ENCODE measurements at regions not wholly inside any gene's neighbourhood (a gene's known extent, or its start where the extent isn't known, plus 50 kb on each side); places are given as distances from the start of the nearest gene placed in this dataset.

DNA sequence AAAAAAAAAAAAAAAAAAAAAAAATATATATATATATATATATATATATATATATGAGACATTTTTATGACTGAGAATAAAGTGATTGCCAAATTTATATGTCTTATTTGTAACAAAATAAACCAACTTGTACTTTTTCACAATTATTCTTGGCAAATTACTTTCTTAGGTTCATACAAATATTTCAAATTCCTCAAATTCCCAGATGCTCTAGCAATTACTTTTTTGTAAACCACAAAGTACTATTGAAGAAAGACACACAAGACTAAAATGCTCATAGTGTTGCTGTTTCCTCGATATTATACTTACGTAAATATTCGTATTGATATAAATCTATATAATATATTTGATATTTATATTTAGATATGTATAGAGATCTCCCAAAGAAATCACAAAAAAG lies 390.0 kb downstream of the FAT4 start:
- no peak for DNase-seq

DNA sequence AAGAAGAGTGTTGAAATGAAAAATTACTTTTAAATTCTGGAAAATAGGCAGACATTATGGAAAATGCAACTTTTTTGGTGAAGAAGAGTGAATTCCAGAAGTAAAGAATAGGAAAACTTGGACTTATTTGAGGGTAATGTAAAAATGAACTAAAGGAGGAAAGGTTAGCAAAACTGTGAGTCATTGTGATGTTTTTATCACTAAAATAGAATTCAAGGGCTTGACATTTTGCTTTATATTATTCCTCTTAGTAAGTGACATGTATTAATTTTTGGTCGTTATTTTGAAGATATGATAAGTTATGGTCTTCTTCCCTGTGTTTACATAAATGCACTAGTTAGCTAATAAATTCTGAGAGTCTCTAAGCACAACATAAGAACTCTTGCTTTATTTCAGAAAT lies 390.9 kb downstream of the FAT4 start:
- DNase-seq = no peak

DNA sequence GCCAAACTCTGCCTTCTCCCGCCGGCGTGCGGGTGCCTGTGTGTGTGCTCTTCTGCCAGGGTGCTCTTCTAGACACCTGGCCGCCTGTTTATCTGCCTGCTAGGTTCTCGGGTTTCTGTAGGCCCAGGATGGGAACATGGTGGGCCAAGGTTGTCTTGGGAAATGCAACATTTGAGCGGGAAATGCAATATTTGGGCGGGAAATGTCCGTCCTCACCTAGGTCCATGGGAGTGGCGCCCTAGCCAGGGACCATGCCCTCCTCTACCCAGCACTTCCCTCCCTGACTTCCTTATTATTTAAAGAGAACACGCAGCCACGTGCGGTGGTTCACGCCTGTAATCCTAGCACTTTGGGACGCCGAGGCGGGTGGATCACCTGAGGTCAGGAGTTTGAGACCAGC lies 392.6 kb downstream of the FAT4 start:
- DNase-seq = no peak

DNA sequence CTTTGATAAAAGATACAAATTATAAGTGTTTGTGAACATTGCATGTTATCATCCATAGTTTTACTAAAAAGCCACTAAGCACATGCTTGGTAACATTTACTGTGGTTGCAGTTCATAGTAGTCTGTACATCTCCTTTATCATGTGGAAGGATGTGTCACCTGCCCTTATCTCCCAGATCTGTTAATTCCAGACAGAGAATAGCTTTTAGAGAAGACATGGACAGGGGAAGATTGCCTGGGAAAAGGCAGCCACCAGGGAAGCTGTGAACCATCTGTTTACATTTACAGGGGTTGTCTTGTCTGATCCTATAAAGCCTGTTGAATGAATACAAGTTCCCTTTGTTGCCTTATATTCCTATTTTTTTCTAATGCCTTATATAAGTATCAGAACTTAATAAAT lies 396.0 kb downstream of the FAT4 start:
- DNase-seq = no peak

DNA sequence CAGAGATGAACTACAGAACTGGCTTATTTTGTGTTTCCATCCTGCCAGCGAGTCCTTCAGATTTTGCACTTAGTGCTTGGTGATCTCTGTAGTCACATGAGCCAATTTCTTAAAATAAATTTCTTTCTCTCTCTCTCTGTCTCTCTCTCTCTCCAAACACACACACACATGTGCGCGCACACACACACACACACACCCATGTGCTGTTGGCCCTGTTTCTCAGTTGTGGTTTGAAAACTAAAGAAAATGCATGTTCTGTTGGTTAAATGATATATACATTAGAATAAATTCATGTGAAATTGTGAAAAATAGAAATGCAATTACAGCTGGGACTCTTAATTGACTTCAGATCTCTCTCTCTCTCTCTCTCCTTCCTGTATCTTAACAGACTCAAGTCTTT lies 399.3 kb downstream of the FAT4 start:
- no peak for DNase-seq

DNA sequence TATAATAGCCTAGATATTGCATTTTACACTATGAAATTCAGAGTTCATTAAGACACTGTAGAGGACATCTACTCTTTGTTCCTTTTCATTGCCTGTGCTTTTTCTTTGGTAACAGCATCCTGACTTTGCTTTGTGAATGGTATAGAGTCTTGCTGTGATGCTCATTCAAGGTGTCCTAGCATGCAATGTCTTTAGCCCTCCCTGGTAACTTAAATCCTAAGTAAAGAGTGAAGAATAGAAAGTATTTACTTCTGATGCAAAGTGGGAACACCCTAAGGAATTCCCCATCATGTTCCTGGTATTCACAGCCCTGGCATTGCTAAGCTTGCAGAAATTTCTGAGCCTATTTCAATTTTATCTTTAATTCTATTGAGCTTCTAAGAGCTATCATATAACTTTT lies 400.1 kb downstream of the FAT4 start:
- DNase-seq = no peak

DNA sequence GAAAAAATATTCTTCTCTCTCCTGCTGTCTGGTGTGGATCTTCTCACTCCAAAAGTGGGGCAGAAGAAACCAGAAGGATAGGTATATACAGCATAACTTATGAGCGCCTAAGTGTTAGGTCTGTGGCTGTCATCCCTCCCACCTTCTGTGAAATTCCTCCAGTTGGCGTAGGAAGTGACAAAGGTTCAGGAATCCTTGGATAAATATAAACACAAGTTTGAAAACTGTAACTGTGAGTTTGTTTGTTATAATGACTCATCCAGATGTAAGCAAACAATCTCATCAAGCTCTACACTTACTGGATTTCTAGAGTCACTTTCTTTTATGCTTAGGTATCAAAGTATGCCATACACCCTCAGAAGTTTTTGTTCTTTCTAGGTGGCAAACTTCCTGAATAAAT lies 405.2 kb downstream of the FAT4 start:
- no peak for DNase-seq

DNA sequence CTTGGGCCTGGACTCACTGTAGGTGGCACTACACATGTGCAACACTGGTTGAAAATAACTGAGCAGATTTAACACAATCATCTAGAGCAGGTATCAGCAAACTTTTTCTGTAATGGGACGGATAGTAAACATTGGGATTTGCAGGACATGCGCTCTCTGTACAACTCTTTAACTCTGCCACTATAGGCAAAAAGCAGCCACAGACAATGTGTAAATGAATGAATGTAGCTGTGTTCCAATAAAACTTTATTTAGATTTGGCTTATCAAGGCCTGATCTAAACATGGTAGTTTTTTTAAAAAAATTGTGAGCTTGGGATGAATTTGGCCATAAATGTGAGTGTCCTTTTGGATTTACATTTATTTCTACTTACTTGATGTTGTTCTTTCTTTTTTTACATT lies 407.3 kb downstream of the FAT4 start:
- DNase-seq = no peak

DNA sequence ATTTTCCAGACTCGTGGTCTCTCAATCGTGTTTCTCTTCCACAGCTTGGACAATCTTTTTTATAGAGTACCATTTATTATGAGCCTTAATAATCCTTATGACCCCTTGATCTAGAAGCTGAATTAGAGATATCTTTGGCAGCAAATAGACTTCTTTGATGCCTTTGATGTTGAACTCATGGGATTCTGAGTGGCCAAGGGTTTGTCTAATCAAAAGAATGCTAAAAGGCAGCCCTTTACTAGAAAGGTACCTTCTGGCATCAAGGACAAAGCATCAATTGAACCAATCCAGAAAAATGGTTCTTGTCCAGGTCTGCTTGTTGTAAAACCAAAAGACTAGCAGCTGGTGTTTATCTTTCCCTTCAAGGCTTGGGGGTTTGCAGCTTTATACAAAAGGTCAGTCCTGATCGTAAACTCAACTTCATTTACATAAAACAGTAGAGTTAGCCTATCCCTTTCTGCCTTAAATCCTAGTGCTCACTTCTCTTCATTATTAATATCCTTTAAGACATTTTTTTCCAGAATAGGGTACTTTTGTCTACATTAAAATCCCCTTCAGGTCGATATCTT lies 411.3 kb downstream of the FAT4 start:
- no peak for DNase-seq

DNA sequence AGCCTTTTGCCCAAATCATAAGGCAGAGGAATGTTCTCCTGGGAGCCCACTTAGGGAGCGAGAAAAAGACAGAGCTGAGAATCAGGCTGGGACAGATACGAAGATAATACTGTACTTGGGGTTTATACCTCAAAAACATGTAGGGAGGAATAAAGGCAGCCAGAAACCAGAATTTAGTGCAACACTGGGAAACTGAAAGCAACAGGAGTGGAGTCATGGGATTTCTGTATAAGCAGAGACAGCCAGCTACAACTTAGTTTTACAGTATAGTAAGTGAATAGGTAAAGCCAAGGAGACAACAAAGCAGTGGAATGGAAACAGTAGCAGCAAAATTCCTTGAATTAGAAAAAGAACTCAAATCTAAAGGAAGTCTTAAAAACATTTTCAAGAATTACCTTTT lies 413.2 kb downstream of the FAT4 start:
- no peak for DNase-seq

DNA sequence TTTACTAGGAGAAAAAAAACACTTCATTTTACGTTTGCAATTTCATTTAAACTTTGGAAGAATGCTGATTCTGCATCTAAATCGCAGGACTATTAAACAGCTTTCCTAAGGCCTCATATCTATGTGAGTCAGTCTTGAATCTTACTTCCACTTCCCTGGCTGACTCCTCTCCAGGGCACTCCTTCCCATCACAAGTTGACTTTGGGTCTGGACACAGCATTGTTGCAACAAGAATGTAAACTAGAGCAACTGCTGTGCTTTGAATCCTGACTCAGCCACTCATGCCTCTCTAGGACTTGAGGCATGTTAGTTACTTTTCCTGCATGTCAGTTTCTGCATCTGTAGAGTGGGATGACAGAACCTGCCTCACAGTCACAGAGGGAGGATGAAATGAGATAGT lies 413.8 kb downstream of the FAT4 start:
- no peak for DNase-seq

DNA sequence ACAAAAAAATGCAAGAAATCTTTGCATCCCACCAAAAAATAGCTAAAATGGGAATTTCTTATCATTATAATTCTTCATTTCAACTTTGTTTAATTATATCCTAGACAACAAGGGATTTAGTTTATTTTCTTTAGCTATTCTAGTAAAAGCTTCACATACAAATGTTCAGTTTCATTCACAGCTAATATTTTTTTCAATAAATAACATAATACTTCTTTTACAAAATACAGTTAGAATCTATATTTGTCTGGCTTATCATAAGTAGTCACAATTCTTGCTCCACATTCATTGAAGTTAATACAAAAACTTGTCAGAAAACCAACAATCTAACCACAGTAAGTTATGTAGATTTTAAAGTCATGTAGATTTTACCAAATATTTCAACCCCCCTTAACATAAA lies 414.4 kb downstream of the FAT4 start:
- DNase-seq = no peak

DNA sequence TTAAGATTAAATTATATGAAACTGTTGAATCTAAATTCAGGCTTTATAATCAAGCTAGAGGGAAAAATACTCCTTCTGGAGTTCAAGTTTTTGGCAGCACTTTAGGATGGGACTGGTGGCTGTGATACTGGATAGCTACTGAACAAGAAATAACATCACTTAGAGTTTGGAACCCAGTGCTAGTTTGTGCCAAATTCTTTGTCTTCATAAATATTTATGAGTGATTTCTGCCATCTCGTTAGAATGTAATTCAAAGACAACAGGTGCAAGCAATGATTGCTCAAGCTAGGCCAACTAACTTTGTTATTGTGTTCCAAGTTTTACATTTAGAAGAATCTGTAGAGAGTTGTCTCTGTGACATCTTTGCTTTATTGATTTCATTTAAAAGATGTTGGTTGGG lies 417.9 kb downstream of the FAT4 start:
- no peak for DNase-seq

DNA sequence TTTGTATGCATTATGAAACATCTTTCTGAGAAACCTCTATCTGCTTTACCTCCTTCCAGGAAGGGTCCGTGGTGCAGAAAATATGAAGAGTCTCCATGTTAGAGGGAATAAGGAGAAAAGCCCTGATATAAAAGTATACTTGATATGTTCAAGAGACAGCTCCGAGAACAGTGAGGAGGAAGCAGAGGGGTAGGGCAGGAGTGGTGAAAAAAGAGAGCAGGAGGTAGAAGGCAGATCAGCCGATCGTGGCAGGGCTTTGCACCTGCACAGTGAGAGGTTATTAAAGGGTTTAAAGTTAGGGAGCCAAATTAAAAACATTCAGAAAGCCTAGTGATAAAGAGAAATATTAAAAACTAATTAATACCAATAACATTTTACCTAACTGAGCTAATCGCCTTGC lies 419.7 kb downstream of the FAT4 start:
- no peak for DNase-seq

DNA sequence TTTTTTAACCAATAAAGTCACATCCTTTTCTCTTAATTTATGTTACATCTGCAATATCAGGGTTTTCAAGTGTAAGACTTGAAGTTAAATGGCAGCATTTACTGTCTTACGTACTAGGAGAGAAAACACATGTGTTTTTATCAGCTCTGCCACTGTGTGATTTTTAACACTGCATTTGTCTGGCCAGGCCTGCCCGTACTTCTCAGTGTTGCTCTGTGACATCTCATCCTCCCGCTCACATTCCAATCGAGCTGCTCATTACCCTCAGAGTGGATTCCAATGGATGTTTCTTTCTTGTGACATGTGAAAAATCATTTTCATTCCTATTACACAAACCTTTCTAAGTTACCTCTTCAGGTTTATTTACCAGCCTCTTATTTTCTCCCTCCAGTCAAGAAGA lies 420.3 kb downstream of the FAT4 start:
- no peak for DNase-seq

DNA sequence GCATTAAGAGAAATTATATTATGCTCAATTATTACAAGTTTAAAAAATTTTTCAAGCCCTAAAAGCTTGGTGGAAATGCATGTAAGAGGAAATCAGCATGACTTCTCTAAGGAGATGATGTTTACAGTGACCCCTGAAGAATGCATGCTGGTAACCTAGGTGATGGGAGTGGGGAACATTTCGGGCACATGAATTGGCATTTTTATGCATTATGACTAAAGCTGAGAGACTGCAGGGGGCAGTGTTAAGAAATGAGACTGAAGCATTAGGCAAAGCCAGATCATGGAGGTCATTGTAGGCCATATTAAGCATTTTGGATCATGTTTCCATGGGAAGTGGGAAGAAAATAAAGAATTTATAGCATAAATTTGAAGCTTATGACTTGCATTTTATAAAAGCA lies 421.3 kb downstream of the FAT4 start:
- no peak for DNase-seq

DNA sequence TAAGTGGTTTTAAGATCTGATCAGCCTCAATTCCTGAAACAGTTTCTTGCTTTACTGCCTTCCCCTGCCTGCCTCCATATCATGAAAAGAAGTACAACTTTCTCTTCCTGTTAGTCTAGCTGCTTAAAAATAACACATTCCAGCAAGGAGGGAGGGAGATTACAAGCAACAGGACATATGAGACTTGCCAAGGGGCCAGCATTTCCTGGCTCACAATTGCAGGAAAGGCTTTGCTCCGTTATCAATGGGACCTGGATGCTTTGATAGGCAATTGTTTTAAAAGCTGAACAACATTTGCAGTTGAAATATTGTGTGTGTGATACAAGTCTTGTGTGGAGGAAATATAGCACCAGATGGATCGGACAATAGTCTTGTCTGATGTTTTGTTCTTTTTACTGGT lies 425.0 kb downstream of the FAT4 start:
- no peak for DNase-seq

DNA sequence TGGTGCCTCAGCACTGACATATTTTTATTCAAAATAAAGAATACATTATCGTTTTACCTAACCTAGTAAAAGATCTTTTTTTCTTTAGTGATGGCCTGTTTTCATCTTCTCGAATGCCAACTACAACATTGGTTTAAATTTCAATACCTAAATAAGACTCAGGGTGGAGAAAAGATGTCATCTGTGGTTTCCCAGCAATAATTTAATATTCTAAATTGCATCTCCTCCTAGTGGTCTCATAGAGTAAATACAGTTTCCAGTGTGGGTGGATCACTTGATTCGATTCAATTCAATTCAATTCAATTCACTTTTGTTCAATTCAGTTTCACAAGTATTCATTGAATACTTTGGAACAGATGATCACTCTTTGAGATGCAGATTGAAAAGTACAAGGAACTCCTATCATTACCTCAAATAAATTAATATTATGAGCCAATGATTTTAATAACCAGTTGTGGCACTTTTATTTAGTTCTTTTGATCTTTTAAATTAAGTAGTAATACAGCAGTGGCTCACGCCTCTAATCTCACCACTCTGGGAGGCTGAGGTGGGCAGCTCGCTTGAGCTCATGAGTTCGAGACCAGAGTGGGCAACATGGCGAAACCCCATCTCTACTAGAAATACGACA lies 427.2 kb downstream of the FAT4 start:
- no peak for DNase-seq

DNA sequence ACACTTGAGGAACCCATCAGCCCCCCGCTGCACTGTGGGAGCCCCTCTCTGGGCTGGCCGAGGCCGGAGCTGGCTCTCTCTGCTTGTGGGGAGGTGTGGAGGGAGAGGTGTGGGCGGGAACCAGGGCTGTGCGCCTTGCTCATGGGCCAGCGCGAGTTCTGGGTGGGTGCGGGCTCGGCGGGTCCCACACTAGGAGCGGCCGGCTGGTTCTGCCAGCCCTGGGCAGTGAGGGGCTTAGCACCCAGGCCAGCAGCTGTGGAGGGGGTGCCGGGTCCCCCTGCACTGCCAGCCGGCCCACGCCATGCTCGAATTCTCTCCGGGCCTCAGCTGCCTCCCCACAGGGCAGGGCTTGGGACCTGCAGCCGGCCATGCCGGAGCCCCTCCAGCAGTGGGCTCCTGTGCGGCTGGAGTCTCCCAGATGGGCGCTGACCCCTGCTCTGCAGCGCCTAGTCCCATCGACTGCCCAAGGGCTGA lies 430.2 kb downstream of the FAT4 start:
- DNase-seq = no peak

DNA sequence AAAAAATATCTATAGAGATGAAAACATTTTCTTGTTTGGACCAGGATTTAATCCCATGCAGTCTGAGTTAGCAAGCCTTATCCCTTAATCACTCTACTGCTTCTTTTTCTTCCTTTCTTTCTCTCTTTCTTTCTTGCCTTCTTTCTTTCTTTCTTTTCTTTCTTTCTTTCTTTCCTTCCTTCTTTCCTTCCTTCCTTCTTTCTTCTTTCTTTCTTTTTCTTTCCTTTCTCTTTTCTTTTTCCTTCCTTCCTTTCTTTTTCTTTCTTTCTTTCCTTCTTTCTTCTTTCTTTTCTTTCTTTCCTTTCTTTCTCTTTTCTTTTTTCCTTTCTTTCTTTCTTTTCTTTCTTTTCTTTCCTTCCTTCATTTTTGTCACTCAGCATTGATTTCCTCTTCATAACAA lies 434.6 kb downstream of the FAT4 start:
- no peak for DNase-seq

DNA sequence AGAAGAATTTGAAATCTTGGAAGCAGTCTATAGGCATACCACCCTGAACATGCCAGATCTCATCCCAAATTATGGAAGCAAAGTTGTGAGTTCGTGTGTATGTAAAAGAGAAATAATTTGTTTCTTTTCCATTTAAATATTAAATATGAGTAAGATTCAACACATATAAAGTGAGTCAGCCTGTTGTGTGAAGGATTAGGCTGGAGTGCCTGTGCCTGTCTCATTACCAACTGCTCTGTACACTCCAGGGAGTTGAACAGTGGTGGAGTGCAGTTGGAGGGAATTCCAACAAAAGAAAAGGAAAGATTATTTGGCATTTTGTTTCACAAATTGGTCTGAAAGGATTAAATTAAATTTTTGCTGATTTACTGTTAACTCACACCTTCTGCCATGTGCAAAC lies 435.6 kb downstream of the FAT4 start:
- DNase-seq = no peak

DNA sequence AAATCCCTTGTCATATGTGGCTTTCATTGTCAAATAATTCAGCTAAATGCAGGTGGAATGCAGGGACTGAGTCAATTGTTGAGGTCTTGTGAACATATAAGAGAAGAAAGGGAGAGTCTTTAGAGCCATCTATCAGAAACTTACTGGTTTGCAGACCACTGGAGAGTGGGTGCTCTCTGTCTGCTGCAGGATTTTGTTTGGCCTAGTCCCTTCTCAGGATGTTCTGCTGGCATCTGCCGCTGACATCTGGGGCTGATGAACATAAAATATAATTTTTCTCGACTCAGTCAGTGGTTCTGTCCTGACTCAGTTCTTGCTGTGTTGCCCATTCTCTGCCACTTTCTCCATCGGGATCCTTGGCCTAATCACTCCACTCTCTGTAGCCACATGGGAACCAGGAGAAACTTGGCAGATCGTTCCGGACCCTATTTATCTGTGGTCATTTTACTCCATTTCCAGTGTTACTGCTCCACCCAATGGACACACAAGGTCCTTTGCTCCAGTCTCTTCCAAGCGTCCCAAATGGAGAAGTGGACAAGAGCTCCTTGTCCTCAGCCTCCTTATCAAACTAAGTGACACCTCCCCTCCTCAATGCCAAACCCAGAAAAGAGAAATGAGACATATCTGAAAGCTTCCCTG lies 436.2 kb downstream of the FAT4 start:
- DNase-seq = no peak

DNA sequence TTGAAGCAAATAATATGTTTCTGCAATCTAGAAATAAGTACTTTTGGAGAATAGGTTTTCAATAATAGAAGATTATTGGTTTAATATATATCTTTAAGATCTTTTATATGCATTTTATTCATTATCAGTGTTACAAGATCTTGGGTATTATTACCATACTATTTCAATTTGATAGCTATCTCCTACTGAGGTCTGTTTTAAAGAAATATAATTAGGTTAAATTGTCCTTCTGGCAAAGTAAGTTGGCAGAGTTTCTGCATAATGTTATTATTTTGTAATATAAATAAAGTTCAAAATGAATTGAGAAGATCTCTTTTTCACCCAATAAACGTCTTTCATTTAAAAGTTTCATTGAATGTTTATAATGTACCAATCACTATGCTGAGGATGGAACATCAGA lies 443.7 kb downstream of the FAT4 start:
- no peak for DNase-seq

DNA sequence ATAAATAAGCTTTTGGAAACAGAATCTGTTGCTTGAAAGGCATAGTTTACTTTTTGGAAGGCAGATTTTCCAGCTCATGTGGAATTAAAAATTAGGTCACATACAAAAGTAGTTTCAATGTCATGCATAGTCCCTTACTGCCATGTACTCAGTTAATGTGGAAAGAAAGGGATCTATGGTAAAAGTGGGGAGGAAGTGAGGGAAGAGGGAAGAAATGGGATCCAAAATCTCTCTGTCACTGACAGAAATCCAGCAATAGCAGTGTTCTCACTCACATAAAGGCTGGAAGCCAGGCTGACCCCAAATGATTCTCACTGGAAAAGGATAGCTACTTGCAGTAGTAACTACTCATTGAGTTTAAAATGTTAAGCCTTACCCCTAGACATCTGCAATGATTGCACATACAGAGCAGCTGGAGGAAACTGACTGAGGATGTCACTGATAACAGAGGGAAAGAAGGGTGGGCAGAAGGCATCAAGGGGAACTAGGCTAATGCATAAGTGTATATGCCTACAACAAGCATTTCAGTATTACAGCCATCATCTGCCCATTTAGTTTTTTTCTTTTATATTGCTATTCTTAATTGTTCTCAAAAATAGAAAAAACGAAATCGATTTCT lies 445.6 kb downstream of the FAT4 start:
- no peak for DNase-seq

DNA sequence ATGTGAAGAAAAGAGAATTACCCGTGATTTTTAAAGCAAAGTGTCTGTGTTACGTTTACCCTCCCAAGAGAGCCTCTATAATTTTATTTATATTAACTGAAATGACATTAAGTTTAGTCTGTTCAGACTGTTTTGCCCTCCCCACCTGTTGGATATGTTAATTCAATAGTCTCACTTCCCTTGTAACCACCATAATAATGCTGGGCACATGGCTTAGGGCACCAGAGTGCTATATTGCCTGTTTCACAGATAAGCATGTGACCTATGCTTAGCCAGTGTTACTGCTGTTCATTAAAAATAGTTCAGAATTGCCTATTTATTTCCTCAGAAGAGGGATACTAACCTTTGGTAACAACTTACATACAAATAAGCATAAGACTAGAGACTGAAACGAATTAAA lies 446.2 kb downstream of the FAT4 start:
- DNase-seq = no peak
